Erythroblast (primary cell): ENCODE measurements at regions not wholly inside any gene's neighbourhood (a gene's known extent, or its start where the extent isn't known, plus 50 kb on each side); places are given as distances from the start of the nearest gene placed in this dataset.

Experiments
- GATA1 ChIP-seq: IDR thresholded peaks from 2 replicates; pipeline ENCODE4 v1.6.1; 2011; ENCODE audit warnings: low read depth, mild to moderate bottlenecking, control low read depth, low read length, moderate library complexity
- POLR2A ChIP-seq: IDR thresholded peaks from 2 replicates; pipeline ENCODE4 v1.6.1; 2011; ENCODE audit warnings: mild to moderate bottlenecking, low read length

- TF ChIP-seq POLR2A (no peak), GATA1 (no peak)
These were observed 651.4 kb downstream of the STPG2 start for GRCh38 chr4:97491856-97492255.
